ENCODE measurements at regions not wholly inside any gene's neighbourhood (a gene's known extent, or its start where the extent isn't known, plus 50 kb on each side); places are given as distances from the start of the nearest gene placed in this dataset.

- TF ChIP-seq CTCF (conservative IDR thresholded peaks at IDR 0.05 in 1 of 2, IDR thresholded peaks at IDR 0.05 in 1 of 2; ENCODE audit: extremely low read depth in 1 of 2, insufficient read depth in 1 of 2, low read depth in 1 of 2, low read length in 2 of 2) (no peak), EZH2 (IDR thresholded peaks at IDR 0.05; ENCODE audit: borderline replicate concordance, low read length) (no peak)
Measured at GRCh38 chr15:66939451-66940023, 125.9 kb upstream of the SMAD3 start.

Data from mammary epithelial cell (primary cell).